ENCODE measurements at regions not wholly inside any gene's neighbourhood (a gene's known extent, or its start where the extent isn't known, plus 50 kb on each side); places are given as distances from the start of the nearest gene placed in this dataset.

DNA sequence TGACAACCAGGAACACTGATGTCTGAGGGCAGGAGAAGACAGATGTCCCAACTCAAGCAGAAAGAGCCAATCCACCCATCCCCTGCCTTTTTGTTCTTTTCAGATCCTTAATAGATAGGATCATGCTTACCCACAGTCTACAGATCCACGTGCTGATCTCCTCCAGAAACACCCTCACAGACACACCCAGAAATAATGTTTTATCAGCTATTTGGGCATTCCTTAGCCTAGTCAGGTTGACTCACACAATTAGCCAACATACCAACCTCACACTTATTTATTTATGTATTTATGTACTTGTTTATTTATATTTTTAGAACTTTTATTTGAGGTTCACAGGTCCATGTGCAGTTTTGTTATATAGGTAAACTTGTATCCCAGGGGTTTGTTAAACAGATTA lies 151.5 kb upstream of the IL12B start:
- no TSS peak for BruUV-seq (replicated peaks)
- Histone ChIP-seq H3K9me1 (replicated peaks; ENCODE audit: control insufficient read depth, extremely low read depth, insufficient read depth, low read length) (no peaks in the 10 kb centered on the region), H3K36me3 (ENCODE audit: control insufficient read depth in 2 of 2, extremely low read depth in 1 of 2, insufficient read depth in 2 of 2, low read length in 2 of 2) (no peaks in the 10 kb centered on the region), H3K27ac (ENCODE audit: insufficient read depth, low read depth, low read length) (no peak overlapping the region), H2AFZ (ENCODE audit: low read depth, low read length) (no peak overlapping the region), H4K20me1 (replicated peaks; ENCODE audit: control insufficient read depth, extremely low read depth, insufficient read depth, low read length) (no peaks in the 10 kb centered on the region), H3K79me2 (ENCODE audit: control insufficient read depth, insufficient read depth, low read length) (no peaks in the 10 kb centered on the region), H3K27me3 (ENCODE audit: control insufficient read depth in 2 of 2, insufficient read depth in 2 of 2, low read length in 2 of 2) (no peaks in the 10 kb centered on the region), H3K4me3 (replicated peaks in 1 of 3; ENCODE audit: insufficient read depth in 1 of 3, low read depth in 1 of 3, low read length in 3 of 3) (no peak overlapping the region), H3K9me3 (replicated peaks; ENCODE audit: control insufficient read depth, insufficient read depth, low read length) (no peaks in the 10 kb centered on the region), H3K4me2 (ENCODE audit: insufficient read depth, low read length) (no peak overlapping the region), H3K4me1 (ENCODE audit: control insufficient read depth, extremely low read depth, insufficient read depth, low read length) (no peaks in the 10 kb centered on the region), H3K9ac (replicated peaks; ENCODE audit: extremely low read depth, insufficient read depth, low read length) (no peak overlapping the region)
- no peak for DNase-seq (ENCODE audit: low read depth, low spot score)
- TF ChIP-seq, protein P1, sequence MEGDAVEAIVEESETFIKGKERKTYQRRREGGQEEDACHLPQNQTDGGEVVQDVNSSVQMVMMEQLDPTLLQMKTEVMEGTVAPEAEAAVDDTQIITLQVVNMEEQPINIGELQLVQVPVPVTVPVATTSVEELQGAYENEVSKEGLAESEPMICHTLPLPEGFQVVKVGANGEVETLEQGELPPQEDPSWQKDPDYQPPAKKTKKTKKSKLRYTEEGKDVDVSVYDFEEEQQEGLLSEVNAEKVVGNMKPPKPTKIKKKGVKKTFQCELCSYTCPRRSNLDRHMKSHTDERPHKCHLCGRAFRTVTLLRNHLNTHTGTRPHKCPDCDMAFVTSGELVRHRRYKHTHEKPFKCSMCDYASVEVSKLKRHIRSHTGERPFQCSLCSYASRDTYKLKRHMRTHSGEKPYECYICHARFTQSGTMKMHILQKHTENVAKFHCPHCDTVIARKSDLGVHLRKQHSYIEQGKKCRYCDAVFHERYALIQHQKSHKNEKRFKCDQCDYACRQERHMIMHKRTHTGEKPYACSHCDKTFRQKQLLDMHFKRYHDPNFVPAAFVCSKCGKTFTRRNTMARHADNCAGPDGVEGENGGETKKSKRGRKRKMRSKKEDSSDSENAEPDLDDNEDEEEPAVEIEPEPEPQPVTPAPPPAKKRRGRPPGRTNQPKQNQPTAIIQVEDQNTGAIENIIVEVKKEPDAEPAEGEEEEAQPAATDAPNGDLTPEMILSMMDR (IDR thresholded peaks at IDR 0.05; ENCODE audit: extremely low read depth in 1 of 2, insufficient read depth in 1 of 2, low read depth in 1 of 2, low read length in 2 of 2) = no peak
- TF ChIP-seq FOS (IDR thresholded peaks at IDR 0.05; ENCODE audit: borderline replicate concordance, insufficient read depth, low read length) (no peak), MYC (IDR thresholded peaks at IDR 0.05; ENCODE audit: low read depth, low read length) (no peak), POLR2AphosphoS5 (IDR thresholded peaks at IDR 0.05; ENCODE audit: insufficient read depth, low read depth, low read length) (no peak), GATA2 (IDR thresholded peaks at IDR 0.05; ENCODE audit: insufficient read depth, insufficient read length, low read depth, low read length) (no peak), EZH2 (IDR thresholded peaks at IDR 0.05; ENCODE audit: borderline replicate concordance, low read depth, low read length, severe bottlenecking) (no peak), POLR2A (IDR thresholded peaks at IDR 0.05; ENCODE audit: low read depth, low read length) (no peak), JUN (IDR thresholded peaks at IDR 0.05; ENCODE audit: borderline replicate concordance, insufficient read depth, insufficient read length, low read depth) (no peak)
- TF ChIP-seq, protein P2, sequence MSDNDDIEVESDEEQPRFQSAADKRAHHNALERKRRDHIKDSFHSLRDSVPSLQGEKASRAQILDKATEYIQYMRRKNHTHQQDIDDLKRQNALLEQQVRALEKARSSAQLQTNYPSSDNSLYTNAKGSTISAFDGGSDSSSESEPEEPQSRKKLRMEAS (IDR thresholded peaks at IDR 0.05; ENCODE audit: insufficient read depth, insufficient read length) = no peak
- ChIA-PET CTCF (no interaction called here), POLR2A (no interaction called here)
- intact Hi-C loops (cut with micrococcal nuclease) = no loop called here
- no peak for FAIRE-seq
- dilution Hi-C loops (cut with MboI; ENCODE audit: extremely low pct_ligation_motif_present, low sequenced_read_pairs) = no loop called here
